Adrenal gland (tissue), 5 donors: ENCODE measurements at regions not wholly inside any gene's neighbourhood (a gene's known extent, or its start where the extent isn't known, plus 50 kb on each side); places are given as distances from the start of the nearest gene placed in this dataset.

Experiments
- CTCF ChIP-seq, 6 experiments: fragments of 450-650 bp in 4 of 6; fragments of 200-600 bp in 2 of 6; sonication (generic) in 1 of 6; IDR thresholded peaks; 1 replicate in 5 of 6; 2 replicates in 1 of 6; pipeline versions ENCODE4 v1.5.1 to v1.8.0; 2016 to 2021; ENCODE audit warnings: antibody characterized with exemption in 6 of 6, mild to moderate bottlenecking in 2 of 6, moderate library complexity in 1 of 6
- POLR2A ChIP-seq, 2 donors: fragments of 450-650 bp; IDR thresholded peaks; one replicate each; pipeline ENCODE4 v1.6.1; 2017; ENCODE audit warnings: antibody characterized with exemption in 2 of 2, mild to moderate bottlenecking in 2 of 2, moderate library complexity in 1 of 2
- donor health status: DM: no; HTN: no; CAD: no.

GRCh38 chr3:19792388-19792787 lies 141.6 kb downstream of the EFHB start:
- no peak for TF ChIP-seq CTCF (IDR thresholded peaks at IDR 0.05)
- TF ChIP-seq POLR2A (IDR thresholded peaks at IDR 0.05) = no peak
